ENCODE measurements at regions not wholly inside any gene's neighbourhood (a gene's known extent, or its start where the extent isn't known, plus 50 kb on each side); places are given as distances from the start of the nearest gene placed in this dataset.

DNA sequence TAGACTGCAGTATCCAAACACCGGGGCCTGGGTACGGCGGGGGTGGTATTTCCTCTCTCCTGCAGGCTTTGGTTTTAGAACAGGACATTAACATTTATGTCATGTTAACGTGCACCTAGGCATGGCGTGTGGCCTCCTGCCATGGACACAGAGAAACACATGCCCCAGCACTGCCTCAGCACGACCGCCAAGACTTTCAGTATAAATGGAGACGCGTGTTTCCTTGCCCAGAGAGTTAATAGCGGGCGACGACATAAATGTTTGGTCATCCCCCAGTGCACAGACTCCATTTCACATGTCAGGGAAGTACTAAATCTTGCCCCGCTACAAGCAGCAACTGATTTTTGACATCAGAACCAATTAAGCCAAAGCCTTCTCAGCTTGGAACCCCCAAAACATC lies 737.9 kb downstream of the RAB28 start:
- H2BK5ac ChIP-seq (ENCODE audit: low read depth, low read length) = no peak overlapping the region
- H3K4me1 ChIP-seq (replicated peaks in 1 of 4; ENCODE audit: control insufficient read depth in 3 of 4, insufficient read depth in 4 of 4, low read length in 3 of 4) = no peaks in the 10 kb centered on the region
- TF ChIP-seq MAX (IDR thresholded peaks at IDR 0.05) = no peak
- no peak for TF ChIP-seq ZNF274 (IDR thresholded peaks at IDR 0.05; ENCODE audit: borderline replicate concordance, extremely low read depth, low read length)
- TF ChIP-seq RFX5 (IDR thresholded peaks at IDR 0.05; ENCODE audit: borderline replicate concordance, low read depth, low read length) = no peak
- no peak for TF ChIP-seq BRCA1 (IDR thresholded peaks at IDR 0.05; ENCODE audit: low read depth, low read length)
- TF ChIP-seq KDM1A (IDR thresholded peaks at IDR 0.05; ENCODE audit: borderline replicate concordance, low read length) = no peak
- TF ChIP-seq SUZ12 (IDR thresholded peaks at IDR 0.05; ENCODE audit: low read length) = no peak
- TF ChIP-seq SP2 (IDR thresholded peaks at IDR 0.05; ENCODE audit: low read length) = no peak
- no peak for TF ChIP-seq SP4 (IDR thresholded peaks at IDR 0.05; ENCODE audit: low read length)
- no peak for TF ChIP-seq CREB1 (IDR thresholded peaks at IDR 0.05)
- no peak for TF ChIP-seq CTBP2 (IDR thresholded peaks at IDR 0.05; ENCODE audit: borderline replicate concordance, insufficient read depth, insufficient read length, low read length)
- no peak for TF ChIP-seq SIX5 (IDR thresholded peaks at IDR 0.05; ENCODE audit: low read depth, low read length)
- TF ChIP-seq NRF1 (IDR thresholded peaks at IDR 0.05; ENCODE audit: low read depth, low read length) = no peak
- no peak for TF ChIP-seq CHD2 (IDR thresholded peaks at IDR 0.05; ENCODE audit: low read length)
- TF ChIP-seq YY1 (IDR thresholded peaks at IDR 0.05; ENCODE audit: low read depth, low read length) = no peak
- no peak for TF ChIP-seq TCF12 (IDR thresholded peaks at IDR 0.05; ENCODE audit: low read depth, low read length)
- no peak for TF ChIP-seq POLR2A (IDR thresholded peaks at IDR 0.05; ENCODE audit: control extremely low read depth in 1 of 2, low read depth in 2 of 2, low read length in 2 of 2)
- H2BK120ac ChIP-seq (replicated peaks; ENCODE audit: low read depth, low read length) = no peak overlapping the region
- no peak overlapping the region for H4K91ac ChIP-seq (replicated peaks; ENCODE audit: insufficient read length, low read length)
- H2BK20ac ChIP-seq (ENCODE audit: low read length) = no peak overlapping the region
- no peaks in the 10 kb centered on the region for H3K36me3 ChIP-seq (ENCODE audit: control insufficient read depth in 2 of 4, insufficient read depth in 4 of 4, low read length in 3 of 4)
- no peaks in the 10 kb centered on the region for H3K27me3 ChIP-seq (replicated peaks in 1 of 4; ENCODE audit: control insufficient read depth in 3 of 4, extremely low read depth in 1 of 4, insufficient read depth in 3 of 4, low read length in 3 of 4)
- no peak overlapping the region for H3K18ac ChIP-seq (ENCODE audit: extremely low read depth, low read length)
- H2BK12ac ChIP-seq (ENCODE audit: low read depth, low read length) = no peak overlapping the region
- no peak overlapping the region for H3K9ac ChIP-seq (replicated peaks in 1 of 4; ENCODE audit: extremely low read depth in 1 of 4, low read depth in 3 of 4, low read length in 3 of 4)
- H3K23ac ChIP-seq (ENCODE audit: insufficient read length) = no peak overlapping the region
- H3K4me3 ChIP-seq (ENCODE audit: extremely low read depth in 1 of 4, insufficient read depth in 2 of 4, low read depth in 3 of 4, low read length in 4 of 4) = no peak overlapping the region
- no peak for FAIRE-seq
- no peak overlapping the region for H3K4me2 ChIP-seq (ENCODE audit: insufficient read depth in 1 of 2, low read depth in 2 of 2, low read length in 2 of 2)
- H2AFZ ChIP-seq (ENCODE audit: low read length) = no peak overlapping the region
- WGBS, 2 experiments (ENCODE audit: extremely low coverage in 1 of 2, insufficient coverage in 1 of 2, insufficient read length in 1 of 2, insufficient replicate concordance in 2 of 2, low coverage in 1 of 2, low lambda C conversion rate in 2 of 2, missing lambda C conversion rate in 1 of 2) = 90% methylated on average over 13 of the region's 13 CpGs; no CpG with 5 or more reads in 1 of the 2 experiments
- H4K5ac ChIP-seq (ENCODE audit: insufficient read length, low read depth, low read length) = no peak overlapping the region
- no peak for DNase-seq (ENCODE audit: low read depth in 1 of 2, low spot score in 2 of 2)
- no peaks in the 10 kb centered on the region for H3K79me1 ChIP-seq (ENCODE audit: low read depth, low read length)
- ChIA-PET POLR2A (ENCODE audit: partially characterized antibody) (no interaction called here), CTCF (ENCODE audit: partially characterized antibody) (interaction anchor here (1.5 kb wide), 1 partner anchor 35 kb away, joined by 4 read pairs; no protein-coding TSS in a partner anchor)
- H3K27ac ChIP-seq (ENCODE audit: low read depth, low read length) = no peak overlapping the region
- H2AK5ac ChIP-seq (ENCODE audit: low read depth, low read length) = no peak overlapping the region
- no peak overlapping the region for H3K14ac ChIP-seq (ENCODE audit: insufficient read length)
- no peak overlapping the region for H4K8ac ChIP-seq (ENCODE audit: extremely low read depth, insufficient read depth, low read length)
- peaks cover 0 to 3% of the 10 kb centered on the region in 2 experiments; a peak in 1 of 4 replicates for H3K9me3 ChIP-seq (ENCODE audit: insufficient read depth in 2 of 2, low read depth in 1 of 2, low read length in 1 of 2)
- no peak overlapping the region for H3K56ac ChIP-seq (replicated peaks; ENCODE audit: insufficient read length, low read depth, low read length)
- H3K79me2 ChIP-seq (ENCODE audit: control insufficient read depth in 1 of 2, insufficient read depth in 2 of 2, low read length in 2 of 2) = no peaks in the 10 kb centered on the region
- no peak overlapping the region for H3K4ac ChIP-seq (replicated peaks; ENCODE audit: insufficient read length, low read depth, low read length)
- no peaks in the 10 kb centered on the region for H4K20me1 ChIP-seq (replicated peaks in 1 of 2; ENCODE audit: control insufficient read depth in 1 of 2, insufficient read depth in 2 of 2, low read length in 2 of 2)
- 0 out of 2 replicates have a peak, but pooled peaks cover 1% of the 10 kb centered on the region for H3K23me2 ChIP-seq (ENCODE audit: low read depth, low read length)
- no peak overlapping the region for H2BK15ac ChIP-seq (ENCODE audit: low read length)
